ENCODE measurements at regions not wholly inside any gene's neighbourhood (a gene's known extent, or its start where the extent isn't known, plus 50 kb on each side); places are given as distances from the start of the nearest gene placed in this dataset.
"Not testable (repeated sequence)": the region's sequence is repeated elsewhere in the genome, so short reads cannot be mapped to it uniquely, and the experiment has no call there.

- Histone ChIP-seq H3K27ac (no peak overlapping the region), H3K4me1 (no peaks in the 10 kb centered on the region), H3K9me3 (replicated peaks) (0 out of 2 replicates have a peak, but pooled peaks cover 2% of the 10 kb centered on the region), H3K27me3 (no peaks in the 10 kb centered on the region), H3K4me3 (no peak overlapping the region), H3K36me3 (no peaks in the 10 kb centered on the region)
- no peak for DNase-seq
These were observed 1894.4 kb upstream of the LRRTM1 start for GRCh38 chr2:82198809-82199492.

- no peaks in the 10 kb centered on the region for H3K36me3 ChIP-seq
- H3K27ac ChIP-seq: no peak overlapping the region
- DNase-seq: no peak
- H3K27me3 ChIP-seq: no peaks in the 10 kb centered on the region
- H3K4me1 ChIP-seq: no peaks in the 10 kb centered on the region
- H3K9me3 ChIP-seq (replicated peaks): no peaks in the 10 kb centered on the region
- no peak overlapping the region for H3K4me3 ChIP-seq
These were observed 1877.7 kb upstream of the LRRTM1 start for GRCh38 chr2:82182270-82182669.

GRCh38 chr2:82175210-82175609 lies 1870.7 kb upstream of the LRRTM1 start:
- not testable (repeated sequence) for H3K27ac ChIP-seq; H3K36me3 ChIP-seq; DNase-seq; H3K27me3 ChIP-seq; H3K4me3 ChIP-seq; H3K4me1 ChIP-seq; H3K9me3 ChIP-seq (replicated peaks)

GRCh38 chr2:82172483-82172882 lies 1867.9 kb upstream of the LRRTM1 start:
- H3K4me3 ChIP-seq: no peak overlapping the region
- H3K4me1 ChIP-seq: no peaks in the 10 kb centered on the region
- no peak for DNase-seq
- H3K36me3 ChIP-seq: no peaks in the 10 kb centered on the region
- no peaks in the 10 kb centered on the region for H3K9me3 ChIP-seq (replicated peaks)
- no peak overlapping the region for H3K27ac ChIP-seq
- no peaks in the 10 kb centered on the region for H3K27me3 ChIP-seq

DNA sequence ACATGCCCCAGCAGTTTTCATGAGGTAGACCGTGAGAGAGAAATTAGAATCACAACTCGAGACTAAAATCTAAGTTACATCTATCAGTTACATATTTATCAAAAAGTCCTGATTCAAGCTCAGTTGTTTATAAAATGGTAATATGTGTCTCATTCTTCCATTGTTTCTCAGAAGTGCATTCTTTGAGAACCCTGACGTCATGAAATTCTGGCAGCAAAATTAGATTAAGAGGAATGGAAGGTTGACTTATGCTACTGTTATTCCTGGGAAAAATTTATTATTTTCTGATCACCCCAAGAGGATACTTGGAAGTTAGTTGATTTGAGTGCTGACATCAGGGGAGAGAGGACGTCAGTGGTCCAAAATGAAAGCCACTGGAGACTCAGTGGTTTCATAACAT lies 1864.8 kb upstream of the LRRTM1 start:
- Histone ChIP-seq H3K4me1 (no peaks in the 10 kb centered on the region), H3K9me3 (replicated peaks) (no peaks in the 10 kb centered on the region), H3K4me3 (no peak overlapping the region), H3K27me3 (0 out of 2 replicates have a peak, but pooled peaks cover 1% of the 10 kb centered on the region), H3K27ac (no peak overlapping the region), H3K36me3 (no peaks in the 10 kb centered on the region)
- no peak for DNase-seq

- Histone ChIP-seq H3K27ac (no peak overlapping the region), H3K27me3 (0 out of 2 replicates have a peak, but pooled peaks cover 6% of the 10 kb centered on the region), H3K4me3 (no peak overlapping the region), H3K36me3 (no peaks in the 10 kb centered on the region), H3K4me1 (no peaks in the 10 kb centered on the region), H3K9me3 (replicated peaks) (no peaks in the 10 kb centered on the region)
- DNase-seq: no peak
These were observed 1860.8 kb upstream of the LRRTM1 start for GRCh38 chr2:82165377-82165776.

DNA sequence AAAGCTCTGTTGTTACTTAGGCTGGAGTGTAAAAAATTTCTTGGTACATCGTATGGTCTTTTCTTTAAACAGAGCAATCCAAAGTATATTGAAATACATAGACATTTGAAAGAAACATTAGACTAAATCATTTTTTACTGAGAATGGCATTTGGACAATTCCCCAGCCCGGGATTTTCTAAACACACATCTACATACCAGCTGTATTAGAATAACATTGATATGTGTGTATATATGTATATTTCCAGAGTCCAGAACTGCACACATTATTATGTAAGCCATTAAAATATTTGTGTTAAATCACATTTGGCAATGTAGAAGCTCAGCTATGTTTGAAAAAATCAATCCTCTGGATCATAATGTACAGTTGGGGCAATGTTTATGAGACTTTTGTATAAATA lies 1853.6 kb upstream of the LRRTM1 start:
- H3K27ac ChIP-seq: no peak overlapping the region
- no peak for DNase-seq
- H3K4me3 ChIP-seq: no peak overlapping the region
- H3K36me3 ChIP-seq: no peaks in the 10 kb centered on the region
- no peaks in the 10 kb centered on the region for H3K4me1 ChIP-seq
- no peaks in the 10 kb centered on the region for H3K9me3 ChIP-seq (replicated peaks)
- H3K27me3 ChIP-seq: no peaks in the 10 kb centered on the region

DNA sequence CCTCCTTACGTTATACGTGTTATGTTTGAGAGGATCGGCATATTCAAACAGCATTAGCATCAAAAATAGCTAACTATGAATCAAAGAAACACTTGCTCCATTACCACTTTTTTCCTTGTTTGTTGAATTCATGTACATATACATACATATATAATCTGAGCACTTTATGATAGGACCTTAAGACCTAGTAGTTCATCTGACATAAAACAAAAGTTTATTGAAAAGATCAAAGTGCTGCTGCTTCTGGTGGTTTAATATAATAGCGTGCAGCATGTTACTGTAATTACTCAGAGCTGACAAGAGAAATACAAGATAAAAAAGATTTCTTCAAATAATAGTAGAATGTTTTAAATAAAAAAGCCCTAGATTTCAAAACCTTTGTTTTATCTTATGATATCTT lies 1850.9 kb upstream of the LRRTM1 start:
- Histone ChIP-seq H3K4me3 (no peak overlapping the region), H3K9me3 (replicated peaks) (no peaks in the 10 kb centered on the region), H3K27me3 (no peaks in the 10 kb centered on the region), H3K27ac (no peak overlapping the region), H3K36me3 (no peaks in the 10 kb centered on the region), H3K4me1 (no peaks in the 10 kb centered on the region)
- no peak for DNase-seq

DNA sequence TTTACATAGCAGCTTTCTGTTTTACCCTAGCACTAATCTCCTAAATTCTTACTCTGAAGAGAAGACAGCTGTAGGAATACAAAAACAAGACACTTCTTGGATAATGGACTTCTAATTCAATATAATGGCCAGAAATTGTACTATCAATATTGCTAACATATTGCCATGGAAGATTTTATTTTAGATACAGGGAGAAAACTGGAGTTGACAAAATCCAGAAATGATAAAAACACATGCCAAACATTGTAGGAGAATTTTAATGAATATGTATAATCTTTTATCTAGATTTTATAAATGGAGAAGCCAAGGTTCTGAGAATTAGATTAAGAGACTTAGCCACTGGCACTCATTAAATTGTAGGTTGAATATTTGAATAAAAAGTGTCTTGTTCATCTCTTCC lies 1838.8 kb upstream of the LRRTM1 start:
- Histone ChIP-seq H3K36me3 (no peaks in the 10 kb centered on the region), H3K27me3 (no peaks in the 10 kb centered on the region), H3K27ac (no peak overlapping the region), H3K9me3 (replicated peaks) (no peaks in the 10 kb centered on the region), H3K4me3 (no peak overlapping the region), H3K4me1 (no peaks in the 10 kb centered on the region)
- no peak for DNase-seq

DNA sequence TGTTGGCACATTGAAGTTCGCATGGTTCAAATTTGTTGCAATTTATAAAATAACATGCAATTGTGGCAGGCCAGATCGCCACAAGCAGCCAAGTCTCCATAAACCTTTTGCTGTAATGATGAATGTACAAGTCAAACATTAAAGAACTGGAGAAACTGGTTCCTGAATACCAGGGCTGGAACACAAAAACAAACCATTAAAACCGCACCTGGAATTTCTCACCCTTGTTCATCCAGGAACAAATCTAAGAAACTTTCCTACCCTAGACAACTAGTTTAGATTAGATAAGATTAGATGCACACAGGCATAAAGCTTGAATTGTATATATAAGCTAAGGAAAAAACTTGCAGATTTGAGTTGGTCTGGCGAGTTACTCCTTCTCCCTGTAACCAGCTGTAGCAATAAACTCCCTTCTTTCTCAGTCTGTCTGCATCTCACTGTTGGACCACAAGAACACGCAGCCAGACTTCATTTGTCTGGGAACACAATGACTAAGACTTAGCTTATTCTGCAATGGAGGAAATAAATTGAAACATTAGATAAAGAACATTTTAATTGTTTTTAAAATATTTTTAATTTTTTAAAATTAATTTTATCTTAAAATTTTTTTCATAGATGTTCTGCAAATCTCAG lies 1835.5 kb upstream of the LRRTM1 start:
- H3K4me1 ChIP-seq: no peaks in the 10 kb centered on the region
- H3K36me3 ChIP-seq: no peaks in the 10 kb centered on the region
- no peaks in the 10 kb centered on the region for H3K9me3 ChIP-seq (replicated peaks)
- H3K27me3 ChIP-seq: no peaks in the 10 kb centered on the region; the same call in 1 of the 2 replicates
- no peak overlapping the region for H3K4me3 ChIP-seq
- DNase-seq: no peak
- H3K27ac ChIP-seq: no peak overlapping the region

GRCh38 chr2:82137441-82137840 lies 1832.9 kb upstream of the LRRTM1 start:
- DNase-seq: no peak
- H3K27me3 ChIP-seq: no peaks in the 10 kb centered on the region; the same call in 1 of the 2 replicates
- no peaks in the 10 kb centered on the region for H3K36me3 ChIP-seq
- H3K4me1 ChIP-seq: no peaks in the 10 kb centered on the region
- H3K9me3 ChIP-seq (replicated peaks): no peaks in the 10 kb centered on the region
- H3K27ac ChIP-seq: no peak overlapping the region
- no peak overlapping the region for H3K4me3 ChIP-seq

- H3K4me3 ChIP-seq: no peak overlapping the region
- no peak for DNase-seq
- no peak overlapping the region for H3K27ac ChIP-seq
- no peaks in the 10 kb centered on the region for H3K9me3 ChIP-seq (replicated peaks)
- no peaks in the 10 kb centered on the region for H3K36me3 ChIP-seq
- H3K4me1 ChIP-seq: no peaks in the 10 kb centered on the region
- peaks cover 6% of the 10 kb centered on the region; the same call in 1 of the 2 replicates for H3K27me3 ChIP-seq
These were observed 1823.5 kb upstream of the LRRTM1 start for GRCh38 chr2:82128051-82128450.

DNA sequence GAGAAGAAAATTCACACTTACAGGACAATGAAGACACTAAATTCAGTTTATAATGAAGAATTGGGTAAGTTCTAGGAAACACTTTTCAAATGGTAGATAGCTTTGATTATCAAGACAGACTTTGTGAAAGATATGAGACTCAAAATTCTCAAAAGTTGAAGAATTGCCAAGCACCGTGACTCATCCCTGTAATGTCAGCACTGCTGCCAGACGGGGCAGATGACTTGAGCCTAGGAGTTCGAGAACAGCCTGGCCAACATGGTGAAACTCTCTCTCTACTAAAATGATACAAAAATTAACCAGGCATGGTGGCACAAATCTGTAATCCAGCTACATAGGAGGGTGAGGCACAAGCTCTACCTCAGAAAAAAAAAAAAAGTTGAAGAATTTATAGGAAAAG lies 1820.1 kb upstream of the LRRTM1 start:
- Histone ChIP-seq H3K27ac (no peak overlapping the region), H3K4me3 (no peak overlapping the region), H3K36me3 (no peaks in the 10 kb centered on the region), H3K4me1 (no peaks in the 10 kb centered on the region), H3K9me3 (replicated peaks) (no peaks in the 10 kb centered on the region), H3K27me3 (peaks cover 6% of the 10 kb centered on the region; the same call in 1 of the 2 replicates)
- peak in 1 of 2 experiments; percentile 12 for DNase-seq

GRCh38 chr2:82120654-82121053 lies 1816.1 kb upstream of the LRRTM1 start:
- no peak overlapping the region for H3K4me3 ChIP-seq
- H3K9me3 ChIP-seq (replicated peaks): no peaks in the 10 kb centered on the region
- H3K4me1 ChIP-seq: no peaks in the 10 kb centered on the region
- no peak overlapping the region for H3K27ac ChIP-seq
- DNase-seq: no peak
- no peaks in the 10 kb centered on the region for H3K27me3 ChIP-seq
- no peaks in the 10 kb centered on the region for H3K36me3 ChIP-seq

GRCh38 chr2:82120115-82120514 lies 1815.6 kb upstream of the LRRTM1 start:
- Histone ChIP-seq H3K9me3 (replicated peaks) (no peaks in the 10 kb centered on the region), H3K4me1 (no peaks in the 10 kb centered on the region), H3K27ac (no peak overlapping the region), H3K27me3 (no peaks in the 10 kb centered on the region), H3K4me3 (no peak overlapping the region), H3K36me3 (no peaks in the 10 kb centered on the region)
- no peak for DNase-seq

DNA sequence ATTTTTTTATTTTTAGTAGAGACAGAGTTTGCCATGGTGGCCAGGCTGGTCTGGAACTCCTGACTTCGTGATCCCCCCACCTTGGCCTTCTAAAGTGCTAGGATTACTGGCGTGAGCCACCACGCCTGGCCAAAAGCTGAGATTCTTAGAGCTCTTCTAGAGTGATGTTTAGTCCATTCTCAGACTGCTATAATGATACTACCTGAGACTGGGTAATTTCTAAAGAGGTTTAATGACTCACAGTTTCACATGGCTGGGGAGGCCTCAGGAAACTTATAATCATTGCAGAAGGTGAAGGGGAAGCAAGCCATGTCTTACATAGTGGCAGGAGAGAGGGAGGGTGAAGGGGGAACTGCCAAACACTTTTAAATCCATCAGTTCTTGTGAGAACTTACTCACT lies 1804.9 kb upstream of the LRRTM1 start:
- Histone ChIP-seq H3K9me3 (replicated peaks) (no peaks in the 10 kb centered on the region), H3K27ac (no peak overlapping the region), H3K27me3 (no peaks in the 10 kb centered on the region), H3K4me3 (no peak overlapping the region), H3K36me3 (no peaks in the 10 kb centered on the region), H3K4me1 (no peaks in the 10 kb centered on the region)
- DNase-seq: no peak
